ENCODE measurements at regions not wholly inside any gene's neighbourhood (a gene's known extent, or its start where the extent isn't known, plus 50 kb on each side); places are given as distances from the start of the nearest gene placed in this dataset.

DNA sequence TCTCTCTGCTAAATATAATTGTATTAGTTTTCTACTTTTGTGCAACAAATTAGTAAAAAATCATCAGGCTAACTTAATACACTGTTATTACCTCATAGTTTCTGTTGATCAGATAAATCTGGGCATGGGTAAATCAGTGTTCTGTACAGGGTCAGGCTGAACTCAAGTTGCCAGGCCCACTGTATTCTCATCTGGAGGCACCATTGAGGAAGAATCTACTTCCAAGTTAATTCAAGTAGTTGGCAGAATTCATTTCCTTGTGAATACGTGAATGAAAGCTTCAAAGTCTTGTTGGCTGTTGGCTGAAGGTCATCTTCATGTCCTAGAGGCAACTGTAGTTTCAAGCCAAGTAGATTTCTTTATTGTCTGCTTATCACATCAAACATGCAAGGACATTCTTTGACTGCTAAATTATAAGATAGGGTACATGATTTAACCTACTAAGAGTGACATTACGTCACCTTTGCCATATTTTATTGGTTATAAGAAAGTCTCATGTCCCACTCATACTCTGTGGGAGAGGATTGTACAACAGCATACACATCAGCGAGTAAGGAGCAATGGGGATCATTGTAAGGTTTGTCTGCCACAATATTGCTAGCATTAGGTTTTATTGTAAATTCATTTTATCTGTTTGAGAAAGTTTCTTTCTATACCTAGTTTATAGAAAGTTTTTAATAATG is 1219.0 kb downstream of the ARAP2 start:
- Histone ChIP-seq H3K4me1 (ENCODE audit: insufficient read depth, insufficient read length) (no peaks in the 10 kb centered on the region), H3K36me3 (ENCODE audit: insufficient read depth, insufficient read length, low read length) (no peaks in the 10 kb centered on the region), H3K9me3 (ENCODE audit: insufficient read depth, low read length) (no peaks in the 10 kb centered on the region), H3K4me3 (ENCODE audit: insufficient read length, low read depth) (no peak overlapping the region), H3K27me3 (ENCODE audit: insufficient read depth, insufficient read length) (no peaks in the 10 kb centered on the region), H3K9ac (ENCODE audit: insufficient read length, low read depth) (no peak overlapping the region)
- TF ChIP-seq SUZ12 (IDR thresholded peaks at IDR 0.05; ENCODE audit: extremely low read depth, insufficient read depth, insufficient read length) (no peak), ZNF274 (IDR thresholded peaks at IDR 0.05; ENCODE audit: low read depth, low read length) (no peak), YY1 (IDR thresholded peaks at IDR 0.05; ENCODE audit: insufficient read depth, insufficient read length) (no peak)
- no peak for DNase-seq (ENCODE audit: low read depth, low spot score)

DNA sequence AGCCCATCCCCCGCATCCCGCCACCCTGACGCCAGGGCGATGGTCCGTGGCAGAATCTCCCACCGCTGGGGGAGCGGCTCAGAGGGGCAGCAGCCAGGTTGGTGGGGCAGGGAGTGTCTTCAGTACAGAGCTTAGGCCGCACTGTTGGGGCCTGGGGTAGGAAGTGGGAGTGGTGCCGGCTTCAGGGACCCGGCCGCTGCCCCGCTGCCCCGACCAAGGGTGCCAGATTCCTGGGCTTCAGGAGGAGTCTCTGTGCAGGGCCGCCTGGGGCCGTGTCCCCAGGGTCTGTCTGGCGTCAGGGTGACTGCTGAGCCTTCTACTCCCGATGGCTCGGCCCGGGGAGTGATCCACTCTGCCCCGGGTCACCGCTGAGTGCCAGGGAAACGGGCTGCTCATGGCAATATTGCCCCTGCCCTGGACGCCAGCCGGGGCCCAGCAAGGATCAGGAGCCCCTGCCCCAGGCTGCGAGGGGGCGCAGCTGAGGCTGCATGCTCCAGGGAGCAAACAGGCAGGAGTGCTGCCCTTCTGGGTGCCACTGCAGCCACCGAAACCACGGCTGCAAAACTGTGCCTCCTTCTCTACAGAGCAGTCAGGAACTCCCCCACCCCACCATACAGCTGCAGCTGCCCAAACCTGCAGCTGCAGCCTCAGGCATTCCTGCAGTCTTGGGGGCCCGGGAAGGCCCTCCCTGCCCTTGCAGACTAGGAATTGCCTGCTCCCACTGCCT is 1206.1 kb downstream of the ARAP2 start:
- DNase-seq (ENCODE audit: low read depth, low spot score), result no peak
- no peak overlapping the region for H3K9ac ChIP-seq (ENCODE audit: insufficient read length, low read depth)

DNA sequence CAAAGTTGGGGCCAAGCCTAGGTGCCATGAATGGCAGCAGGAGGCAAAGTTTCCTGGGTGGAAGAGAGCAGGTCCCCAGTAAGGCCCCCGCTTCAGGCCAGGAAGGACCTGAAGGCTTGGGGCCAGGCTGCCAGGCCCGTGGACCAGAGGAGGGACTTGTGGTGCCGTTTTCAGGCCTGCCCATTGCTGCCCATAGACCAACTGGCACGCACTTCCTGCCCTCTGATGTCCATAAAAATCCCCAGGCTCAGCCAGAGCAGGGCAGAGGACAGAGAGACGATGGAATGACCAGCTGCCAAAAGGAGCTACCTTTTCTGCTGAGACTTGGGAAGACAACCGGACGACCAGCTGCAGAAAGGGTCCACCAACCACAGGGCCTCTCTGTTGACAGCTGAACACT is 1205.5 kb downstream of the ARAP2 start:
- no peaks in the 10 kb centered on the region for H3K36me3 ChIP-seq (ENCODE audit: insufficient read depth, insufficient read length, low read length)
- no peaks in the 10 kb centered on the region for H3K27me3 ChIP-seq (ENCODE audit: insufficient read depth, insufficient read length)
- no peak overlapping the region for H3K9ac ChIP-seq (ENCODE audit: insufficient read length, low read depth)
- H3K4me1 ChIP-seq (ENCODE audit: insufficient read depth, insufficient read length), result no peaks in the 10 kb centered on the region
- no peak overlapping the region for H3K4me3 ChIP-seq (ENCODE audit: insufficient read length, low read depth)
- no peak for TF ChIP-seq SUZ12 (IDR thresholded peaks at IDR 0.05; ENCODE audit: extremely low read depth, insufficient read depth, insufficient read length)
- TF ChIP-seq ZNF274 (IDR thresholded peaks at IDR 0.05; ENCODE audit: low read depth, low read length), result no peak
- TF ChIP-seq YY1 (IDR thresholded peaks at IDR 0.05; ENCODE audit: insufficient read depth, insufficient read length), result no peak
- no peaks in the 10 kb centered on the region for H3K9me3 ChIP-seq (ENCODE audit: insufficient read depth, low read length)
- no peak for DNase-seq (ENCODE audit: low read depth, low spot score)

More for the DNA sequence above, 1206.1 kb downstream of the ARAP2 start:
- H3K9me3 ChIP-seq (ENCODE audit: insufficient read depth, low read length), result no peaks in the 10 kb centered on the region
- no peaks in the 10 kb centered on the region for H3K27me3 ChIP-seq (ENCODE audit: insufficient read depth, insufficient read length)
- TF ChIP-seq YY1 (IDR thresholded peaks at IDR 0.05; ENCODE audit: insufficient read depth, insufficient read length) (no peak), ZNF274 (IDR thresholded peaks at IDR 0.05; ENCODE audit: low read depth, low read length) (no peak), SUZ12 (IDR thresholded peaks at IDR 0.05; ENCODE audit: extremely low read depth, insufficient read depth, insufficient read length) (no peak)
- no peaks in the 10 kb centered on the region for H3K36me3 ChIP-seq (ENCODE audit: insufficient read depth, insufficient read length, low read length)
- no peaks in the 10 kb centered on the region for H3K4me1 ChIP-seq (ENCODE audit: insufficient read depth, insufficient read length)
- no peak overlapping the region for H3K4me3 ChIP-seq (ENCODE audit: insufficient read length, low read depth)

DNA sequence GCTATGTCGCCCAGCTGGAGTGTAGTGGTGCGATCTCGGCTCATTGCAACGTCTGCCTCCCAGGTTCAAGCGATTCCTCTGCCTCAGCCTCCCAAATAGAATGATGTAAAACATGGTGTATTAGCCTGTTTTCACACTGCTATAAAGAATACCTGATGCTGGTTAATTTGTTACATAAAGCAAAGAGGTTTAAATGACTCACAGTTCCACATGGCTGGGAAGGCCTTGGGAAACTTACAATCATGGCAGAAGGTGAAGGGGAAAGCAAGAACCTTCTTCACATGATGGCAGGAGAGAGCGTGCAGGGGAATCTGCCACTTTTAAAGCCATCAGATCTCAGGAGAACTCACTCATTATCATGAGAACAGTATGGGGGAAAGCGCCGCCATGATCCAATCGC is 1191.8 kb downstream of the ARAP2 start:
- Histone ChIP-seq H3K9me3 (ENCODE audit: insufficient read depth, low read length) (no peaks in the 10 kb centered on the region), H3K9ac (ENCODE audit: insufficient read length, low read depth) (no peak overlapping the region), H3K27me3 (ENCODE audit: insufficient read depth, insufficient read length) (no peaks in the 10 kb centered on the region), H3K36me3 (ENCODE audit: insufficient read depth, insufficient read length, low read length) (no peaks in the 10 kb centered on the region), H3K4me3 (ENCODE audit: insufficient read length, low read depth) (no peak overlapping the region), H3K4me1 (ENCODE audit: insufficient read depth, insufficient read length) (no peaks in the 10 kb centered on the region)
- TF ChIP-seq SUZ12 (IDR thresholded peaks at IDR 0.05; ENCODE audit: extremely low read depth, insufficient read depth, insufficient read length) (no peak), YY1 (IDR thresholded peaks at IDR 0.05; ENCODE audit: insufficient read depth, insufficient read length) (no peak)
- no peak for DNase-seq (ENCODE audit: low read depth, low spot score)

DNA sequence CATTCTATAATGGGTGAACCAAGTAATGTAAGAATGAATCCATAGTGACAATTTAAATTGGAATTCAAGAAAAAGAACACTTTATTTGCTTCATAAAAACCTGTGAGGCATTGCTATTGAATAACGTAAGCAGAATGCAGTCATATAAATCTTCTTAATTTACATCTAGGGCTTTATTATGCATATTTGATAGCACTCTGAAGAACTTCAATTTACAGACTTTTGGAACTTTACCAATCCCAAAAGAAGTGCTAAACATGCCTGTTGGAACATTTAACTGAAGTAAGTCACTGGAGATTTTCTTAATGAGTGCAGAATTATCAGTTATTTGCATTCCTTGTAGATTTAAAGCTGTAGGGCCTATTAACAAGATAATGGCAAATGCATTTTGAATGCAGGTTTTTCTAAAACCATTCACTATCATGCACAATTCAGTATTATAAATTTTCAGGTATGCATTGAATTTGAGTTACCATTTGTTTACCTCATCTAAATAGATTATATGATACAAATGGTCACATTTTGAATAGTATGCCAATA is 1181.2 kb downstream of the ARAP2 start:
- TF ChIP-seq ZNF274 (IDR thresholded peaks at IDR 0.05; ENCODE audit: low read depth, low read length), result no peak
- TF ChIP-seq SUZ12 (IDR thresholded peaks at IDR 0.05; ENCODE audit: extremely low read depth, insufficient read depth, insufficient read length), result no peak
- no peak for TF ChIP-seq YY1 (IDR thresholded peaks at IDR 0.05; ENCODE audit: insufficient read depth, insufficient read length)
- no peaks in the 10 kb centered on the region for H3K36me3 ChIP-seq (ENCODE audit: insufficient read depth, insufficient read length, low read length)
- H3K27me3 ChIP-seq (ENCODE audit: insufficient read depth, insufficient read length), result no peaks in the 10 kb centered on the region
- DNase-seq (ENCODE audit: low read depth, low spot score), result no peak
- H3K4me3 ChIP-seq (ENCODE audit: insufficient read length, low read depth), result no peak overlapping the region
- no peak overlapping the region for H3K9ac ChIP-seq (ENCODE audit: insufficient read length, low read depth)
- no peaks in the 10 kb centered on the region for H3K4me1 ChIP-seq (ENCODE audit: insufficient read depth, insufficient read length)
- no peaks in the 10 kb centered on the region for H3K9me3 ChIP-seq (ENCODE audit: insufficient read depth, low read length)

DNA sequence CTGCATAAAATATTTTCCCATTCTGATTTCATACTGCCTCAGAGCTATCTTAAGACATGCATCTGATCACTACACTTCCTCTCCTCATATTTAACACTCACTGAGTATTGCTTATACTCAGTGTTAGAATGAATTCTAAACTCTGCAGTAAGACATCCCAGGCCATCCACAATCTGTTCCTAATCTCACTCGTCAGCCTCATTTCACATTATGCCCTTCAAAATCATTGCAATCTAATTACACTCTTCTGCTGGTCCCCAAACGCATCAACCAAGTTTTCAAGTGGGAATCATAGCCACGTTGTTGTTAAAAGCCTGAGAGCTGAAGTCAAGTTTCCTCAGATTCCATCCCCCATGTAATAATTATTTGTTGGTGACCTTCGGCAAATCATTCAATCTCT is 1177.9 kb downstream of the ARAP2 start:
- H3K4me3 ChIP-seq (ENCODE audit: insufficient read length, low read depth), result no peak overlapping the region
- TF ChIP-seq SUZ12 (IDR thresholded peaks at IDR 0.05; ENCODE audit: extremely low read depth, insufficient read depth, insufficient read length) (no peak), ZNF274 (IDR thresholded peaks at IDR 0.05; ENCODE audit: low read depth, low read length) (no peak), YY1 (IDR thresholded peaks at IDR 0.05; ENCODE audit: insufficient read depth, insufficient read length) (no peak)
- no peaks in the 10 kb centered on the region for H3K4me1 ChIP-seq (ENCODE audit: insufficient read depth, insufficient read length)
- no peaks in the 10 kb centered on the region for H3K27me3 ChIP-seq (ENCODE audit: insufficient read depth, insufficient read length)
- H3K9ac ChIP-seq (ENCODE audit: insufficient read length, low read depth), result no peak overlapping the region
- H3K9me3 ChIP-seq (ENCODE audit: insufficient read depth, low read length), result no peaks in the 10 kb centered on the region
- DNase-seq (ENCODE audit: low read depth, low spot score), result no peak
- H3K36me3 ChIP-seq (ENCODE audit: insufficient read depth, insufficient read length, low read length), result no peaks in the 10 kb centered on the region

DNA sequence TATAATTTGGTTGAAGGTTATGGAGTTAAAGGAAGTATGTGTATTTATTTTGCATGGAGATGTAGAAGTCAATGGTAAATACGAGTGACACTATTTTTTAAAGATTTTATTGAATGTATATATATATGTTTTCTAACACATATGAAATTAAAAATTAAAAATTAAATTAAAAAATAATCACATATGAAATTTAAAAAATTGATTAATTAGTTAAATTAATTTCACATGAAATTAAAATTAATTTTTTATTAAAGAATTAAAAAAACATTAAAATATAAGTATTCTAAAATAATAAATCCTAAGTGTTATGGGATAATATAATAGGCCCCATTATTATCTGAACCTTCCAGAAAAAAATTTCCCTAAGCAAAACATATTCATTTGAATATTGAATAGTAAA is 1163.5 kb downstream of the ARAP2 start:
- H3K4me1 ChIP-seq (ENCODE audit: insufficient read depth, insufficient read length), result no peaks in the 10 kb centered on the region
- H3K9me3 ChIP-seq (ENCODE audit: insufficient read depth, low read length), result no peaks in the 10 kb centered on the region
- no peaks in the 10 kb centered on the region for H3K27me3 ChIP-seq (ENCODE audit: insufficient read depth, insufficient read length)
- no peak for DNase-seq (ENCODE audit: low read depth, low spot score)
- TF ChIP-seq SUZ12 (IDR thresholded peaks at IDR 0.05; ENCODE audit: extremely low read depth, insufficient read depth, insufficient read length) (no peak), ZNF274 (IDR thresholded peaks at IDR 0.05; ENCODE audit: low read depth, low read length) (no peak), YY1 (IDR thresholded peaks at IDR 0.05; ENCODE audit: insufficient read depth, insufficient read length) (no peak)
- no peak overlapping the region for H3K9ac ChIP-seq (ENCODE audit: insufficient read length, low read depth)
- H3K36me3 ChIP-seq (ENCODE audit: insufficient read depth, insufficient read length, low read length), result no peaks in the 10 kb centered on the region
- no peak overlapping the region for H3K4me3 ChIP-seq (ENCODE audit: insufficient read length, low read depth)

Measured in NT2/D1 (cell line).